GM23338 (cell line): ENCODE measurements at regions not wholly inside any gene's neighbourhood (a gene's known extent, or its start where the extent isn't known, plus 50 kb on each side); places are given as distances from the start of the nearest gene placed in this dataset.

Experiments
- CTCF ChIP-seq, 2 experiments: fragments of 200-600 bp in 1 of 2; sonication (generic) in 1 of 2; conservative IDR thresholded peaks; 2 replicates each; pipeline versions ENCODE4 v1.5.1 to v1.6.1; 2016 to 2017; ENCODE audit warnings: antibody characterized with exemption in 2 of 2, low read depth in 2 of 2, mild to moderate bottlenecking in 2 of 2, moderate library complexity in 1 of 2
- EZH2 ChIP-seq: fragments of 200-600 bp; sonication (generic); IDR thresholded peaks from one replicate; pipeline ENCODE4 v1.8.0; 2017; ENCODE audit warnings: antibody characterized with exemption, mild to moderate bottlenecking, low read depth; ENCODE audit not compliant: unreplicated experiment
- EZH2phosphoT487 ChIP-seq: fragments of 200-600 bp; sonication (generic); IDR thresholded peaks from one replicate; pipeline ENCODE4 v1.8.1; 2018; ENCODE audit warnings: antibody characterized with exemption; ENCODE audit not compliant: unreplicated experiment
- POLR2AphosphoS5 ChIP-seq: IDR thresholded peaks from 2 replicates; pipeline ENCODE4 v1.6.1; 2016; ENCODE audit warnings: antibody characterized with exemption, low read depth
- TF ChIP-seq, protein P1 (sequence below): IDR thresholded peaks from one replicate; pipeline ENCODE4 v1.6.1; 2018; ENCODE audit warnings: antibody characterized with exemption; ENCODE audit not compliant: unreplicated experiment
- TF ChIP-seq, protein P2 (sequence below): IDR thresholded peaks from 2 replicates; pipeline ENCODE4 v1.6.1; 2016; ENCODE audit warnings: antibody characterized with exemption

GRCh38 chr2:37836711-37837110 lies 88.4 kb upstream of the RMDN2 start:
- TF ChIP-seq, protein P1, sequence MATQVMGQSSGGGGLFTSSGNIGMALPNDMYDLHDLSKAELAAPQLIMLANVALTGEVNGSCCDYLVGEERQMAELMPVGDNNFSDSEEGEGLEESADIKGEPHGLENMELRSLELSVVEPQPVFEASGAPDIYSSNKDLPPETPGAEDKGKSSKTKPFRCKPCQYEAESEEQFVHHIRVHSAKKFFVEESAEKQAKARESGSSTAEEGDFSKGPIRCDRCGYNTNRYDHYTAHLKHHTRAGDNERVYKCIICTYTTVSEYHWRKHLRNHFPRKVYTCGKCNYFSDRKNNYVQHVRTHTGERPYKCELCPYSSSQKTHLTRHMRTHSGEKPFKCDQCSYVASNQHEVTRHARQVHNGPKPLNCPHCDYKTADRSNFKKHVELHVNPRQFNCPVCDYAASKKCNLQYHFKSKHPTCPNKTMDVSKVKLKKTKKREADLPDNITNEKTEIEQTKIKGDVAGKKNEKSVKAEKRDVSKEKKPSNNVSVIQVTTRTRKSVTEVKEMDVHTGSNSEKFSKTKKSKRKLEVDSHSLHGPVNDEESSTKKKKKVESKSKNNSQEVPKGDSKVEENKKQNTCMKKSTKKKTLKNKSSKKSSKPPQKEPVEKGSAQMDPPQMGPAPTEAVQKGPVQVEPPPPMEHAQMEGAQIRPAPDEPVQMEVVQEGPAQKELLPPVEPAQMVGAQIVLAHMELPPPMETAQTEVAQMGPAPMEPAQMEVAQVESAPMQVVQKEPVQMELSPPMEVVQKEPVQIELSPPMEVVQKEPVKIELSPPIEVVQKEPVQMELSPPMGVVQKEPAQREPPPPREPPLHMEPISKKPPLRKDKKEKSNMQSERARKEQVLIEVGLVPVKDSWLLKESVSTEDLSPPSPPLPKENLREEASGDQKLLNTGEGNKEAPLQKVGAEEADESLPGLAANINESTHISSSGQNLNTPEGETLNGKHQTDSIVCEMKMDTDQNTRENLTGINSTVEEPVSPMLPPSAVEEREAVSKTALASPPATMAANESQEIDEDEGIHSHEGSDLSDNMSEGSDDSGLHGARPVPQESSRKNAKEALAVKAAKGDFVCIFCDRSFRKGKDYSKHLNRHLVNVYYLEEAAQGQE = no peak
- no peak for TF ChIP-seq CTCF (conservative IDR thresholded peaks at IDR 0.05; ENCODE audit: low read depth in 2 of 2)
- TF ChIP-seq EZH2phosphoT487 = no peak
- TF ChIP-seq EZH2 = no peak
- TF ChIP-seq POLR2AphosphoS5 = no peak
- TF ChIP-seq, protein P2, sequence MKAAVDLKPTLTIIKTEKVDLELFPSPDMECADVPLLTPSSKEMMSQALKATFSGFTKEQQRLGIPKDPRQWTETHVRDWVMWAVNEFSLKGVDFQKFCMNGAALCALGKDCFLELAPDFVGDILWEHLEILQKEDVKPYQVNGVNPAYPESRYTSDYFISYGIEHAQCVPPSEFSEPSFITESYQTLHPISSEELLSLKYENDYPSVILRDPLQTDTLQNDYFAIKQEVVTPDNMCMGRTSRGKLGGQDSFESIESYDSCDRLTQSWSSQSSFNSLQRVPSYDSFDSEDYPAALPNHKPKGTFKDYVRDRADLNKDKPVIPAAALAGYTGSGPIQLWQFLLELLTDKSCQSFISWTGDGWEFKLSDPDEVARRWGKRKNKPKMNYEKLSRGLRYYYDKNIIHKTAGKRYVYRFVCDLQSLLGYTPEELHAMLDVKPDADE = no peak
